GM19238 (cell line): ENCODE measurements at regions not wholly inside any gene's neighbourhood (a gene's known extent, or its start where the extent isn't known, plus 50 kb on each side); places are given as distances from the start of the nearest gene placed in this dataset.
"Not testable (repeated sequence)": the region's sequence is repeated elsewhere in the genome, so short reads cannot be mapped to it uniquely, and the experiment has no call there.

ENCODE experiments used
- DNase-seq: peaks from one replicate; pipeline ENCODE4 v3.0.0; 2011; ENCODE audit warnings: low spot score; ENCODE audit not compliant: insufficient read length

GRCh38 chr1:189678779-189679178, 798.9 kb downstream of the BRINP3 start:
- no peak for DNase-seq

- no peak for DNase-seq
Observed at GRCh38 chr1:189681252-189681919, 796.3 kb downstream of the BRINP3 start.

GRCh38 chr1:189682591-189682990, 795.1 kb downstream of the BRINP3 start:
- DNase-seq, result no peak

DNA sequence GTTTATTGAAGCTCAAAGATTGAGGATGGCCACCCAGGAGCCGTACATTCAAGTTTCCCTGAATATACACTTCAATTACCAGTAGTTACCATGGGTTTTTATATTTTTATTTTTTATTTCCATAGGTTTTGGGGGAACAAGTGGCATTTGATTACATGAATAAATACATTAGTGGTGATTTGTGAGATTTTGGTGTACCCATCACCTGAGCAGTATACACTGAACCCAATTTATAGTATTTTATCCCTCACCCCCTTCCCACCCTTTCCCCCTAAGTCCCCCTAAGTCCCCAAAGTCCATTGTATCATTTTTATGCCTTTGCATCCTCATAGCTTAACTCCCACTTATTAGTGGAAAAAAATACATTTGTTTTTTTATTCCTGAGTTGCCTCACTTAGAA, 791.4 kb downstream of the BRINP3 start:
- no peak for DNase-seq

GRCh38 chr1:189693140-189693539, 784.5 kb downstream of the BRINP3 start:
- DNase-seq, result no peak

- DNase-seq, result no peak
Observed at GRCh38 chr1:189696297-189696696, 781.4 kb downstream of the BRINP3 start.

GRCh38 chr1:189697113-189697512, 780.6 kb downstream of the BRINP3 start:
- no peak for DNase-seq

DNA sequence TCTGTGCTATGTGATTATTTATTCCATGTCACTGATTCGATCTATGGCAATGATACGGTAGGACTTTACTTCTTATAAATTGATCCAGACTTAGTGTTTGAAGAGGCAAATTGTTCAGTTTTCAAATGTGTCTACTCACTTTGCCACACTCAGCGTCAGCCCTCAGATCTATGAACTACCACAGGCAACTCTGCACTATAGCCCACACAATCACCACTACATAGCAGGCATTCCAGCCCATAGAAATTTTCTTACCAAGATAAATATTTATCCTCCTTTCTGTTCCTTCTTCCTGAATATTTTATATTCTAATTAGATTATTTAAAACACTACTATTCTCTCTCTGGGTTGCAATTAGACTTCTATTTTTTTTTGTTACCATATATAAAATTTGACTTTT, 776.1 kb downstream of the BRINP3 start:
- no peak for DNase-seq

- DNase-seq, result no peak
Observed at GRCh38 chr1:189706594-189706993, 771.1 kb downstream of the BRINP3 start.

DNA sequence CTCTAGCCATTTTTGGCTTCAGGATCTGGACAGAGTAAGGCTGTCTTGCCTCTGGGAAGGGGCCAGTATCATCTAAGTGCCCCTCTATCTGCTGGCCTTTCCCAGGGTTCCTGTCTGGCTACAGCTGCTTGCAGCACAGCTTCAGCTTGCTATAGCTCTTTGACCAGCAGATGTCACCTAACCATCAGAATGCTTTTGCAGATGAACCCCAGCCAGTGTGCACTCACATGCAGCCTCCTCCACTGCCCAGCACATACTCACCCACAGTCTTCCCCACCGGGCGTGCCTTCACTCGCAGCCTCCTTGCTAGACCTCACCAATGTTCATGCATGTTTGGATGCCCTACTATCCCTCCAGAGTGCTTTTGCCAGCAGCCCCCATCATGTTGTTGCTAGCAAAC, 769.0 kb downstream of the BRINP3 start:
- no peak for DNase-seq

GRCh38 chr1:189718147-189718795, 759.4 kb downstream of the BRINP3 start:
- not testable (repeated sequence) for DNase-seq

- no peak for DNase-seq
Observed at GRCh38 chr1:189726806-189727205, 750.9 kb downstream of the BRINP3 start.

- no peak for DNase-seq
Observed at GRCh38 chr1:189751311-189751710, 726.4 kb downstream of the BRINP3 start.

- no peak for DNase-seq
Observed at GRCh38 chr1:189752461-189752995, 725.1 kb downstream of the BRINP3 start.

GRCh38 chr1:189755100-189755499, 722.6 kb downstream of the BRINP3 start:
- DNase-seq, result not testable (repeated sequence)

DNA sequence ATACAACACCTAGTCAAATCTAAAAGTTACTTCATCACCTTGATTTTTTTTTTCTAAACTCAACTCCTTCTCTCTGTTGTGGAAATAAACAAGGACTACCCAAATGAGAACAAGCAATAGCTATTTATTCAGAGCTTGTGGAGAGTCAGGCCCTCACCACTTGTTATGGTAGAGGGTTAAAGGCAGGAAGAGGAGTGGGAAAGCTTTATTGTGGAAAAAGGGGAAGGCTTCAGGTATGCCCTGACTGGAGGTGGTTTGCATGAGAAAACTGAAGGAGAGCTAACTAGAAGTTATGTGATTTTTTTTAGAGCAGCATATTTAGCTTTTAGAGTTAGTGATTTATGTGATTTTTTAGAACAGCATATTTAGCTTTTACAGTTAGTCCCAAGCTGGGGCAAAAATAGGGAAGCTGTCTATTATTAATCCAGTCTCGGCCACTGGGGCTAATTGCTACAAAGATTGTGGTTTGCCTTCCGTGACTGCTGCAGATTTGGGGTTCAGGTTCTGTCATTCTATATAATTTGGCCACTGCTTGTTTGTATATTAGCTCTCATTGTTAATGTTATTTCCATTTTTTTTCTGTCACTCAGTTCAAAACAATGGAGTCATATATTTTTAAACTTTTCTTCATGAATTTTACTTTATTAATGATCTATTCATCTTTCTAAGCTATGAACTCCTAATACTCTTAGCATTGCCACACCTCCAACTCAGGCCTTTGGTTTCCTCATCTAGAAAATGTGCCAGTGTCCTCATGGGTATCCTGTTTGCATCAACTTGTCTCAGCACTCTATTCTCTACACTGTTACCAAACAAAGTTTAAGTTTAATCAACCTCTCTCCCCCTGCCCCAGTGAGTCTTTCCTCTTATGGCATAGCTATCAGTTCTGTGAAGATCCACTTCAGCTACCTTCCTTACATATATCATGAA, 713.0 kb downstream of the BRINP3 start:
- no peak for DNase-seq

DNA sequence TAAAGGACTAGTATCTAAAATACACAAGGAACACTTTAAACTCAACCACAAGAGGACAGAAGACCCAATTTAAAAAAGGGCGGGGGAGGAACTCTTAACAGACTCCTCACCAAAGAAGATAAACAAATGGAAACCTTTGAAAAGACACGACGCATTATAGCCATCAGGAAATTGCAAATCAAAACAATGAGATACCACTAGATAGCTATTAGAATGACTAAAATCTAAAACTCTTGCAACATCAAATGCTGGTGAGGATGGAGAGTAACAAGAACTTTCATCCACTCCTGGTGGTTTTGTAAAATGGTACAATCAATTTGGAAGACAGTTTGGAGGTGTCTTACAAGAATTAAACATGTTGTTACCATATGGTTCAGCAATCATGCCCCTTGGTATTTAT, 708.2 kb downstream of the BRINP3 start:
- no peak for DNase-seq

DNA sequence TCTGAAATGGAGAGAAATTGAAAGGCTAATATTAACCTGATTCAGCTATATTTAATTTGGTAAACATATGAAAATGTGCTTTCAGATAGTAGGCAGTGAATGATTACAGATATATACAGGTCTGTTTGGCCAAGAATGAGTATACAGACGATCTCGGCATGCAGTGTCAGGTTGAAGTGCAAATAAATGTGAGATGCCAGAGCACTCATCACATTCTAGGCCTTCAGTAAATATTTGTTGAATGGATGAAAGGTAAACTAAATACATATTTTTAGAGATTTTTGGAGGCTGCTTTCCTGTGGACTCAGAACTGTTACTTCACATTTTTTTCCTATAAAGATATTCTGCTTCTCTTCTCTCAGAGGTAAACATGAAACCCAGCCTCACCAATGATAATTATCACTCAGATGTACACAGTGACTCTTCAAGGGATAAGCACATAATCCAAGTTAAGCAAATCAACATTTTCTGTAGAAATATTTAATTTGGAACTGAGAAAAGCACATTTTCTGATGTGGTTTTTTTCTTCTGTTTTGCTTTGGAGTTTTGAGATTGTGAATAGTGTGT, 702.9 kb downstream of the BRINP3 start:
- DNase-seq, result no peak

GRCh38 chr1:189775343-189775742, 702.3 kb downstream of the BRINP3 start:
- DNase-seq, result no peak

DNA sequence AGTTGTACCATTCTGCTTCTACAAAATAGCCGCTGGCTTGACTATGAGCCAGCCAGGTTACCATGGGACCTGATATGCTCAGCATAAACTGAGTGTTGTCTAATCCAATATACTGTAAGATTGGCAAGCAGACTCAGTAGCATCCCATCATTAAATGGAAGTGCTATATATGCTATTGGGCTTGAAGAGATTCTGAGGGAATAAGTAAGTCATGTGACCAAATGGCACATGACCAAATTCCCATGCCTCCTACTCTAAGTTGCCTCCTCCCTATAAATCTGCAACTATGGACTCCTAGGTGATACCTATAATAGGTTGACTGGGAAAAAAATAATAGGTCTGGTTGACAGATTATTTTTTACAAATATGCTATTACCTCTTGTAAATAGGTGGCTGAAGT, 698.6 kb downstream of the BRINP3 start:
- DNase-seq, result no peak

- DNase-seq, result no peak
Observed at GRCh38 chr1:189782295-189782694, 695.4 kb downstream of the BRINP3 start.

DNA sequence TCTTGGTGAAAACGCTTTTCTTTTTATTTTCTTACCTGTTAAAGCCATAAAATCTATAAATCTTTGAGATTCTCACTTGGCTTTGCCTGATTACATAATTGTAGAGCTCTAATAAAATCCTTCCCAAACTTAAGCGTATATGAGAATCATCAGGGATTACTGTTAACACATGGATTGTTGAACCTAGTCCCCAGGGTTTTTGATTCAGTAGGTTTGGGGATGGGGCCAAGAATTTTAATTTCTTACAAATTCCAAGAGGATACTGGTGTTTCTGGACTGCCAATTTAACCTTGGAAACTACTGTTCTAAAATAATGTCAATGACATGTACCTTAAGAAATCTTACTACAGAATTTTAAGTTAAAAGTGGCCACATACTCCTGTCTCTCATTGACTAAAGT, 694.2 kb downstream of the BRINP3 start:
- no peak for DNase-seq
